A549 (cell line): ENCODE measurements at regions not wholly inside any gene's neighbourhood (a gene's known extent, or its start where the extent isn't known, plus 50 kb on each side); places are given as distances from the start of the nearest gene placed in this dataset.

Experiments
- ATAC-seq, 2 experiments: fragments of 200-7000 bp in 1 of 2; fragments of >200 bp in 1 of 2; cut with Nextera tagmentation in 1 of 2; cut with Tn5 transposase in 1 of 2; 3 replicates each; pipeline versions ENCODE4 v1.8.0 to v1.9.1; 2018 to 2020; ENCODE audit warnings: mild to moderate bottlenecking in 1 of 2, moderate library complexity in 1 of 2
- CTCF ChIA-PET: fragments of 300-600 bp; sonication (Branson Sonifier 250); formaldehyde crosslinking; extraction: SDS; loops from one replicate; lab custom pipeline; 2021; ENCODE audit warnings: antibody characterized with exemption, inconsistent platforms; lab: Yijun Ruan, JAX
- POLR2A ChIA-PET: fragments of 350-600 bp; formaldehyde crosslinking; extraction: SDS; loops from one replicate; lab custom pipeline; 2021; ENCODE audit warnings: antibody characterized with exemption, inconsistent platforms; lab: Yijun Ruan, JAX
- DNase-seq, 2 experiments: peaks; one replicate each; pipeline versions ENCODE4 v3.0.0 to v3.0.0-alpha.2; 2011 to 2016; ENCODE audit warnings: low read depth in 1 of 2, low spot score in 1 of 2
- FAIRE-seq: peaks from 2 replicates; lab custom pipeline; 2011; peaks lifted over from hg19 to GRCh38; lab: Jason Lieb, UNC
- H3K27ac ChIP-seq, 2 experiments: fragments of >200 bp; sonication (Bioruptor Twin); formaldehyde crosslinking; 3 replicates each; pipeline ENCODE4 v1.5.1; 2016 to 2017
- H3K4me1 ChIP-seq: fragments of >200 bp; sonication (Bioruptor Twin); formaldehyde crosslinking; 3 replicates; pipeline ENCODE4 v1.6.1; 2016
- H3K4me2 ChIP-seq: fragments of >200 bp; sonication (Bioruptor Twin); formaldehyde crosslinking; 3 replicates; pipeline ENCODE4 v1.6.1; 2016
- H3K4me3 ChIP-seq: fragments of >200 bp; sonication (Bioruptor Twin); formaldehyde crosslinking; 3 replicates; pipeline ENCODE4 v1.5.1; 2016
- H3K9me3 ChIP-seq: fragments of >200 bp; sonication (Bioruptor Twin); formaldehyde crosslinking; 3 replicates; pipeline ENCODE4 v1.6.1; 2016
- ATOH8 ChIP-seq: fragments of 250-450 bp; sonication (Bioruptor Pico); IDR thresholded peaks from 2 replicates; pipeline ENCODE4 v1.5.0; 2020; ENCODE audit warnings: low read depth, mild to moderate bottlenecking, moderate library complexity
- CHD2 ChIP-seq: fragments of 150-350 bp; IDR thresholded peaks from 2 replicates; pipeline ENCODE4 v1.6.1; 2014; ENCODE audit warnings: low read length; ENCODE audit not compliant: partially characterized antibody
- ELK1 ChIP-seq: fragments of 150-350 bp; IDR thresholded peaks from 2 replicates; pipeline ENCODE4 v1.6.1; 2014; ENCODE audit warnings: low read depth, mild to moderate bottlenecking, low read length
- FOXS1 ChIP-seq: fragments of 250-450 bp; sonication (Bioruptor Pico); IDR thresholded peaks from 2 replicates; pipeline ENCODE4 v1.5.0; 2020; ENCODE audit warnings: mild to moderate bottlenecking, moderate library complexity
- HEYL ChIP-seq: fragments of 250-450 bp; sonication (Bioruptor Pico); IDR thresholded peaks from 2 replicates; pipeline ENCODE4 v1.8.0; 2021; ENCODE audit warnings: mild to moderate bottlenecking, moderate library complexity
- HOXB5 ChIP-seq: fragments of 250-450 bp; sonication (Bioruptor Pico); IDR thresholded peaks from 2 replicates; pipeline ENCODE4 v1.5.0; 2020; ENCODE audit warnings: mild to moderate bottlenecking, moderate library complexity
- JUN ChIP-seq, 2 experiments: fragments of >200 bp; sonication (Bioruptor Twin); formaldehyde crosslinking; IDR thresholded peaks; 2 replicates in 1 of 2; 3 replicates in 1 of 2; pipeline ENCODE4 v1.6.1; 2016 to 2017
- MAFK ChIP-seq: fragments of 450-650 bp; IDR thresholded peaks from 2 replicates; pipeline ENCODE4 v1.6.1; 2014; ENCODE audit not compliant: partially characterized antibody
- NPAS2 ChIP-seq: fragments of 250-450 bp; sonication (Bioruptor Pico); IDR thresholded peaks from 2 replicates; pipeline ENCODE4 v1.8.0; 2022; ENCODE audit warnings: mild to moderate bottlenecking, moderate library complexity, borderline replicate concordance
- RCOR1 ChIP-seq: fragments of 150-350 bp; IDR thresholded peaks from 2 replicates; pipeline ENCODE4 v1.6.1; 2014; ENCODE audit warnings: antibody characterized with exemption, low read length, low read depth
- REST ChIP-seq: fragments of 200-600 bp; sonication (generic); IDR thresholded peaks from 2 replicates; pipeline ENCODE4 v1.6.1; 2016; ENCODE audit warnings: antibody characterized with exemption, mild to moderate bottlenecking, moderate library complexity
- TP53 ChIP-seq: fragments of 250-450 bp; sonication (Bioruptor Pico); IDR thresholded peaks from 2 replicates; pipeline ENCODE4 v1.5.0; 2021; ENCODE audit warnings: mild to moderate bottlenecking, moderate library complexity
- ZFP36 ChIP-seq: fragments of 450-650 bp; IDR thresholded peaks from 2 replicates; pipeline ENCODE4 v1.6.1; 2014; ENCODE audit warnings: borderline replicate concordance; ENCODE audit not compliant: partially characterized antibody
- ZNF302 ChIP-seq: fragments of 250-450 bp; sonication (Bioruptor Pico); IDR thresholded peaks from 2 replicates; pipeline ENCODE4 v1.9.0; 2021; ENCODE audit warnings: inconsistent platforms, mild to moderate bottlenecking, moderate library complexity
- ZSCAN20 ChIP-seq: fragments of 250-450 bp; sonication (Bioruptor Pico); IDR thresholded peaks from 2 replicates; pipeline ENCODE4 v1.8.0; 2022; ENCODE audit warnings: mild to moderate bottlenecking, moderate library complexity
- WGBS: methylation state at CpG from one replicate; pipeline ENCODE4 v1.1.6; 2017; ENCODE audit errors: missing lambda C conversion rate; 5-methylcytosine and 5-hydroxymethylcytosine counted together
- TF ChIP-seq, protein P1 (sequence below): IDR thresholded peaks from 2 replicates; pipeline ENCODE4 v1.6.1; 2012; ENCODE audit warnings: low read depth, borderline replicate concordance
- TF ChIP-seq, protein P2 (sequence below): fragments of 250-450 bp; sonication (Bioruptor Pico); IDR thresholded peaks from 2 replicates; pipeline ENCODE4 v1.5.0; 2021; ENCODE audit warnings: mild to moderate bottlenecking, moderate library complexity, borderline replicate concordance

DNA sequence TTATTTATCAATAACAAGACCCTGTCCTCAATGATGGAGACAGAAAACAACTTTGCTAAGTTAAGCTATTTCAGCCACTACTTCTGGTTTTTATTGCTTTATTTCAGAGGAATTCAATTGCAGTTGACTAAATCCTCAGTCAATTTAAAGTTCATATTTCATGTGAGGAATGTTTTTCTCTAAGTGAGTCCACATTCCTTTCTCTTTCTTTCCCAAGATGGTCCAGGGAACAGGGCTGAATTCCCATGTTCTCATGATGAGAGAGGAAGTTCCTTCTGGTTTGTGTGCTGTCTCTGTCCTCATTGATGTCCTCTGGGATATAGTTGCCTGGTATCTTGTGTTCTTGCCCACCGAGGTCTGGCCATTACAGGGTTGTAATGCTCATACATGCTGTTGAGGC is 117.2 kb downstream of the SLIT2 start:
- CTCF ChIA-PET = no interaction called here
- no peak for FAIRE-seq
- H3K4me2 ChIP-seq = no peak overlapping the region
- no peak for ATAC-seq
- H3K27ac ChIP-seq = no peak overlapping the region
- no peaks in the 10 kb centered on the region for H3K9me3 ChIP-seq
- H3K4me1 ChIP-seq = no peaks in the 10 kb centered on the region
- H3K4me3 ChIP-seq = no peak overlapping the region
- TF ChIP-seq NPAS2 (no peak), HOXB5 (CRISPR knock-in tag) (no peak), JUN (IDR thresholded peaks at IDR 0.05) (no peak), CHD2 (no peak), REST (no peak), ZSCAN20 (CRISPR knock-in tag) (no peak), FOXS1 (CRISPR knock-in tag) (no peak), HEYL (CRISPR knock-in tag) (no peak), ATOH8 (CRISPR knock-in tag) (no peak), ELK1 (no peak), ZNF302 (no peak), TP53 (CRISPR knock-in tag) (no peak), ZFP36 (no peak), RCOR1 (no peak)
- TF ChIP-seq, protein P1, sequence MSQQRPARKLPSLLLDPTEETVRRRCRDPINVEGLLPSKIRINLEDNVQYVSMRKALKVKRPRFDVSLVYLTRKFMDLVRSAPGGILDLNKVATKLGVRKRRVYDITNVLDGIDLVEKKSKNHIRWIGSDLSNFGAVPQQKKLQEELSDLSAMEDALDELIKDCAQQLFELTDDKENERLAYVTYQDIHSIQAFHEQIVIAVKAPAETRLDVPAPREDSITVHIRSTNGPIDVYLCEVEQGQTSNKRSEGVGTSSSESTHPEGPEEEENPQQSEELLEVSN = no peak
- TF ChIP-seq, protein P2, sequence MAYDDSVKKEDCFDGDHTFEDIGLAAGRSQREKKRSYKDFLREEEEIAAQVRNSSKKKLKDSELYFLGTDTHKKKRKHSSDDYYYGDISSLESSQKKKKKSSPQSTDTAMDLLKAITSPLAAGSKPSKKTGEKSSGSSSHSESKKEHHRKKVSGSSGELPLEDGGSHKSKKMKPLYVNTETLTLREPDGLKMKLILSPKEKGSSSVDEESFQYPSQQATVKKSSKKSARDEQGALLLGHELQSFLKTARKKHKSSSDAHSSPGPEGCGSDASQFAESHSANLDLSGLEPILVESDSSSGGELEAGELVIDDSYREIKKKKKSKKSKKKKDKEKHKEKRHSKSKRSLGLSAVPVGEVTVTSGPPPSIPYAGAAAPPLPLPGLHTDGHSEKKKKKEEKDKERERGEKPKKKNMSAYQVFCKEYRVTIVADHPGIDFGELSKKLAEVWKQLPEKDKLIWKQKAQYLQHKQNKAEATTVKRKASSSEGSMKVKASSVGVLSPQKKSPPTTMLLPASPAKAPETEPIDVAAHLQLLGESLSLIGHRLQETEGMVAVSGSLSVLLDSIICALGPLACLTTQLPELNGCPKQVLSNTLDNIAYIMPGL = no peak
- POLR2A ChIA-PET = no interaction called here
- no peak for DNase-seq
- WGBS = no CpG with 5 or more reads among the region's 1 CpG

- Histone ChIP-seq H3K4me3 (no peak overlapping the region), H3K27ac (no peak overlapping the region), H3K9me3 (no peaks in the 10 kb centered on the region), H3K4me1 (no peaks in the 10 kb centered on the region), H3K4me2 (no peak overlapping the region)
- CTCF ChIA-PET = no interaction called here
- WGBS = 47% methylated on average over 2 of the region's 2 CpGs
- TF ChIP-seq MAFK (peak; percentile 60), ZFP36 (no peak)
- POLR2A ChIA-PET = no interaction called here
- FAIRE-seq = no peak
- ATAC-seq = no peak
- no peak for DNase-seq
Observed at GRCh38 chr4:20370274-20370673, 118.6 kb downstream of the SLIT2 start.
